DOHH2 (cell line): ENCODE measurements at regions not wholly inside any gene's neighbourhood (a gene's known extent, or its start where the extent isn't known, plus 50 kb on each side); places are given as distances from the start of the nearest gene placed in this dataset.

Source experiments
- CTCF ChIP-seq: fragments of 200-600 bp; sonication (generic); IDR thresholded peaks from one replicate; pipeline ENCODE4 v1.5.1; 2014; ENCODE audit warnings: antibody characterized with exemption, mild to moderate bottlenecking, low read depth, low read length; ENCODE audit not compliant: poor library complexity, severe bottlenecking
- EZH2phosphoT487 ChIP-seq: fragments of 200-600 bp; sonication (generic); IDR thresholded peaks from 2 replicates; pipeline ENCODE4 v1.6.1; 2017; ENCODE audit warnings: borderline replicate concordance, mild to moderate bottlenecking, antibody characterized with exemption, low read length, moderate library complexity, mixed read lengths

- TF ChIP-seq CTCF = no peak
- no peak for TF ChIP-seq EZH2phosphoT487
Measured at GRCh38 chr7:95715274-95715673, 57.1 kb upstream of the DYNC1I1 start.
